Neural progenitor cell (in vitro differentiated cells): ENCODE measurements at regions not wholly inside any gene's neighbourhood (a gene's known extent, or its start where the extent isn't known, plus 50 kb on each side); places are given as distances from the start of the nearest gene placed in this dataset.

Source experiments
- DNase-seq: peaks from one replicate; pipeline ENCODE4 v3.0.0-alpha.2; 2016; ENCODE audit warnings: low spot score
- H2AFZ ChIP-seq: fragments of 200-600 bp; sonication (generic); replicated peaks from 2 replicates; pipeline ENCODE4 v1.6.1; 2016; ENCODE audit warnings: antibody characterized with exemption
- H3F3A ChIP-seq: fragments of 200-600 bp; sonication (generic); 2 replicates; pipeline ENCODE4 v1.6.1; 2016; ENCODE audit warnings: antibody characterized with exemption, low read depth
- H3K27ac ChIP-seq: fragments of 200-600 bp; sonication (generic); 2 replicates; pipeline ENCODE4 v1.5.1; 2016; ENCODE audit warnings: mild to moderate bottlenecking
- H3K27me3 ChIP-seq: fragments of 200-600 bp; sonication (generic); 2 replicates; pipeline ENCODE4 v1.6.1; 2016; ENCODE audit warnings: mild to moderate bottlenecking, moderate library complexity
- H3K36me3 ChIP-seq: fragments of 200-600 bp; sonication (generic); 2 replicates; pipeline ENCODE4 v1.5.1; 2016
- H3K4me1 ChIP-seq: fragments of 200-600 bp; sonication (generic); 2 replicates; pipeline ENCODE4 v1.6.1; 2016; ENCODE audit warnings: mixed run types
- H3K4me2 ChIP-seq: fragments of 200-600 bp; sonication (generic); 2 replicates; pipeline ENCODE4 v1.6.1; 2016
- H3K4me3 ChIP-seq: fragments of 200-600 bp; sonication (generic); 2 replicates; pipeline ENCODE4 v1.5.1; 2016
- H3K79me2 ChIP-seq: fragments of 200-600 bp; sonication (generic); 2 replicates; pipeline ENCODE4 v1.6.1; 2016; ENCODE audit warnings: low read depth
- H3K9ac ChIP-seq: fragments of 200-600 bp; sonication (generic); 2 replicates; pipeline ENCODE4 v1.6.1; 2016
- H3K9me3 ChIP-seq: fragments of 200-600 bp; sonication (generic); 2 replicates; pipeline ENCODE4 v1.5.1; 2016; ENCODE audit warnings: low read depth
- H4K20me1 ChIP-seq: fragments of 200-600 bp; sonication (generic); 2 replicates; pipeline ENCODE4 v1.6.1; 2016; ENCODE audit warnings: low read depth
- H3K27ac Mint-ChIP-seq: 3 replicates; pipeline ENCODE4 v1.8.0; 2021; ENCODE audit warnings: mixed read lengths
- H3K27me3 Mint-ChIP-seq: 2 replicates; pipeline ENCODE4 v1.8.0; 2022; ENCODE audit warnings: low read depth, mild to moderate bottlenecking, inconsistent platforms, moderate library complexity, mixed read lengths; ENCODE audit not compliant: insufficient read depth
- H3K36me3 Mint-ChIP-seq: 3 replicates; pipeline ENCODE4 v1.8.0; 2021; ENCODE audit warnings: mixed read lengths
- H3K4me1 Mint-ChIP-seq: 3 replicates; pipeline ENCODE4 v1.8.0; 2021; ENCODE audit warnings: mixed read lengths
- H3K4me3 Mint-ChIP-seq: 3 replicates; pipeline ENCODE4 v1.8.0; 2021; ENCODE audit warnings: mild to moderate bottlenecking, moderate library complexity, mixed read lengths
- H3K9me3 Mint-ChIP-seq: 3 replicates; pipeline ENCODE4 v1.8.0; 2020; ENCODE audit warnings: mixed read lengths
- CTCF ChIP-seq: fragments of 200-600 bp; sonication (generic); IDR thresholded peaks from 2 replicates; pipeline ENCODE4 v1.5.1; 2017; ENCODE audit warnings: antibody characterized with exemption, mild to moderate bottlenecking
- EZH2 ChIP-seq: fragments of 200-600 bp; sonication (generic); IDR thresholded peaks from 2 replicates; pipeline ENCODE4 v1.6.1; 2017; ENCODE audit warnings: antibody characterized with exemption, mild to moderate bottlenecking, moderate library complexity
- EZH2phosphoT487 ChIP-seq: fragments of 200-600 bp; sonication (generic); IDR thresholded peaks from 2 replicates; pipeline ENCODE4 v1.6.1; 2017; ENCODE audit warnings: antibody characterized with exemption

GRCh38 chr18:10315522-10315921 is 138.9 kb upstream of the APCDD1 start:
- Histone ChIP-seq H3F3A (no peaks in the 10 kb centered on the region), H3K27me3 (no peaks in the 10 kb centered on the region), H3K4me2 (no peak overlapping the region), H4K20me1 (no peaks in the 10 kb centered on the region), H3K27ac (no peak overlapping the region), H3K9me3 (no peaks in the 10 kb centered on the region), H3K36me3 (no peaks in the 10 kb centered on the region), H2AFZ (no peak overlapping the region), H3K4me1 (peaks cover 10% of the 10 kb centered on the region), H3K4me3 (no peak overlapping the region), H3K9ac (no peak overlapping the region), H3K79me2 (no peaks in the 10 kb centered on the region)
- Mint-ChIP-seq H3K9me3 (peaks cover 22% of the 10 kb centered on the region), H3K4me3 (no peak overlapping the region), H3K4me1 (peaks cover 33% of the 10 kb centered on the region), H3K36me3 (peaks cover 7% of the 10 kb centered on the region), H3K27ac (no peak overlapping the region), H3K27me3 (peaks cover 11% of the 10 kb centered on the region)
- TF ChIP-seq EZH2, result no peak
- no peak for TF ChIP-seq CTCF
- no peak for TF ChIP-seq EZH2phosphoT487
- no peak for DNase-seq

GRCh38 chr18:10316778-10317177 is 137.7 kb upstream of the APCDD1 start:
- Mint-ChIP-seq H3K4me3 (no peak overlapping the region), H3K4me1 (peaks cover 39% of the 10 kb centered on the region), H3K9me3 (peaks cover 18% of the 10 kb centered on the region), H3K36me3 (peaks cover 7% of the 10 kb centered on the region), H3K27me3 (peaks cover 11% of the 10 kb centered on the region), H3K27ac (peak overlapping the region; percentile 19)
- Histone ChIP-seq H4K20me1 (no peaks in the 10 kb centered on the region), H3K4me2 (no peak overlapping the region), H3K4me3 (no peak overlapping the region), H2AFZ (no peak overlapping the region), H3K27me3 (no peaks in the 10 kb centered on the region), H3K9me3 (no peaks in the 10 kb centered on the region), H3K27ac (no peak overlapping the region), H3K9ac (no peak overlapping the region), H3K79me2 (no peaks in the 10 kb centered on the region), H3K36me3 (no peaks in the 10 kb centered on the region), H3K4me1 (peaks cover 9% of the 10 kb centered on the region), H3F3A (no peaks in the 10 kb centered on the region)
- no peak for TF ChIP-seq EZH2
- no peak for TF ChIP-seq EZH2phosphoT487
- DNase-seq, result no peak

GRCh38 chr18:10317864-10318690 is 136.4 kb upstream of the APCDD1 start:
- Histone ChIP-seq H3K36me3 (no peaks in the 10 kb centered on the region), H3K79me2 (no peaks in the 10 kb centered on the region), H3K4me1 (peaks cover 9% of the 10 kb centered on the region), H3K27me3 (no peaks in the 10 kb centered on the region), H3K27ac (no peak overlapping the region), H3K9me3 (no peaks in the 10 kb centered on the region), H3K9ac (no peak overlapping the region), H3K4me3 (no peak overlapping the region), H4K20me1 (no peaks in the 10 kb centered on the region), H3F3A (no peaks in the 10 kb centered on the region), H3K4me2 (no peak overlapping the region), H2AFZ (no peak overlapping the region)
- no peak overlapping the region for H3K27ac Mint-ChIP-seq
- TF ChIP-seq EZH2phosphoT487 (no peak), CTCF (no peak), EZH2 (no peak)
- peaks cover 7% of the 10 kb centered on the region for H3K36me3 Mint-ChIP-seq
- H3K4me1 Mint-ChIP-seq, result peaks cover 47% of the 10 kb centered on the region
- DNase-seq, result no peak
- H3K27me3 Mint-ChIP-seq, result peaks cover 13% of the 10 kb centered on the region
- H3K9me3 Mint-ChIP-seq, result peaks cover 17% of the 10 kb centered on the region
- no peak overlapping the region for H3K4me3 Mint-ChIP-seq

- no peaks in the 10 kb centered on the region for H3K9me3 ChIP-seq
- no peak overlapping the region for H3K27ac Mint-ChIP-seq
- H3K36me3 Mint-ChIP-seq, result peaks cover 7% of the 10 kb centered on the region
- H3F3A ChIP-seq, result no peaks in the 10 kb centered on the region
- DNase-seq, result peak; percentile 19
- TF ChIP-seq EZH2 (no peak), EZH2phosphoT487 (no peak), CTCF (no peak)
- H3K4me3 Mint-ChIP-seq, result no peak overlapping the region
- H3K4me2 ChIP-seq, result no peak overlapping the region
- no peak overlapping the region for H3K9ac ChIP-seq
- no peaks in the 10 kb centered on the region for H3K79me2 ChIP-seq
- H4K20me1 ChIP-seq, result no peaks in the 10 kb centered on the region
- H2AFZ ChIP-seq, result no peak overlapping the region
- no peak overlapping the region for H3K4me3 ChIP-seq
- peaks cover 47% of the 10 kb centered on the region for H3K4me1 Mint-ChIP-seq
- no peaks in the 10 kb centered on the region for H3K27me3 ChIP-seq
- no peak overlapping the region for H3K27ac ChIP-seq
- H3K36me3 ChIP-seq, result no peaks in the 10 kb centered on the region
- H3K4me1 ChIP-seq, result peaks cover 9% of the 10 kb centered on the region
- peaks cover 13% of the 10 kb centered on the region for H3K27me3 Mint-ChIP-seq
- peaks cover 17% of the 10 kb centered on the region for H3K9me3 Mint-ChIP-seq
Measured at GRCh38 chr18:10318691-10318970, 135.8 kb upstream of the APCDD1 start.
